CD1c-positive myeloid dendritic cell (primary cell): ENCODE measurements at regions not wholly inside any gene's neighbourhood (a gene's known extent, or its start where the extent isn't known, plus 50 kb on each side); places are given as distances from the start of the nearest gene placed in this dataset.
"Not testable (repeated sequence)": the region's sequence is repeated elsewhere in the genome, so short reads cannot be mapped to it uniquely, and the experiment has no call there.

Source experiments
- DNase-seq: peaks from one replicate; pipeline ENCODE4 v3.0.0-alpha.2; 2016; ENCODE audit errors: extremely low spot score

DNA sequence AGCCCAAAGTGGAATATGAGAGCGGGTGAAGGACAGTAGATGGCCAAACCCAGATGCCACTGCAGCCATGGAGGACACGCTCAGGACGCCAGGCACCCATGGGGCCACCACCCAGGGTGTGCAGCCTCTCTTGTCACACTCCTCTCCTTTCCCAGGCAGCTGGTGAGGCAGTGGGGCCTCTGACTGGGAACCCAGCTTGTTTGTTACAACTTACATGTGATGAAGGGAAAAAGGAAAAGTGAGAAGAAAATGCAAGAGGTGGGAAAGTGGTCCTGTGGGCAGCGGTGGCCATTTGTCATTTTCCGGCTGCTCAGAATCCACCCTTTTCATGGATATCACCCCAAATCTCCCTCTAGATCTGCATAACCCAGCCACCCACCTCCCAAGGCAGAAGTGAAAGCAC lies 62.7 kb upstream of the UNC5A start:
- DNase-seq = no peak

GRCh38 chr5:176748073-176748966 lies 62.0 kb upstream of the UNC5A start:
- DNase-seq = no peak

GRCh38 chr5:176748967-176749935 lies 61.1 kb upstream of the UNC5A start:
- DNase-seq = no peak

- no peak for DNase-seq
Measured at GRCh38 chr5:176750144-176750543, 60.2 kb upstream of the UNC5A start.

- DNase-seq = no peak
Measured at GRCh38 chr5:176754376-176754973, 55.9 kb upstream of the UNC5A start.

DNA sequence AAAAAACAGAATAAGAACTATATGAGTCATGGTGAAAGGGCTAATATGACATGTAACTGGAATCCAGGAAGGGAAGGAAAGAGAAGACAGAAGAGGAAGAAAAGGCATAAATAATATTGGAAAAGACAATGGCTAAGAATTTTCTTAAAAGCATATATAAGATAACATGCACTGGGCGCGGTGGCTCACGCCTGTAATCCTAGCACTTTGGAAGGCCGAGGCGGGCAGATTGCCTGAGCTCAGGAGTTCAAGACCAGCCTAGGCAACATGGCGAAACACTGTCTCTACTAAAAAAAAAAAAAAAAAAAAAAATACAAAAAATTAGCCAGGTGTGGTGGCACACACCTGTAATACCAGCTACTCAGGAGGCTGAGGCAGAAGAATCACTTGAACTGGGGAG lies 54.8 kb upstream of the UNC5A start:
- not testable (repeated sequence) for DNase-seq

GRCh38 chr5:176757569-176757968 lies 52.8 kb upstream of the UNC5A start:
- not testable (repeated sequence) for DNase-seq
